SK-N-SH treated with all-trans-retinoic acid at 6 μM for 48 hours (cell line): ENCODE measurements at regions not wholly inside any gene's neighbourhood (a gene's known extent, or its start where the extent isn't known, plus 50 kb on each side); places are given as distances from the start of the nearest gene placed in this dataset.

Experiments used
- ATAC-seq: fragments of 200-7000 bp; cut with Tn5 transposase; 3 replicates; pipeline ENCODE4 v1.9.1; 2020; ENCODE audit warnings: mild to moderate bottlenecking, moderate library complexity
- ARNTL ChIP-seq: fragments of 450-650 bp; formaldehyde crosslinking; IDR thresholded peaks from 2 replicates; pipeline ENCODE4 v1.5.0; 2020; ENCODE audit warnings: low read depth, mild to moderate bottlenecking, moderate library complexity, borderline replicate concordance
- BACH2 ChIP-seq: fragments of 250-450 bp; sonication (Bioruptor Pico); IDR thresholded peaks from 2 replicates; pipeline ENCODE4 v1.9.0; 2021; ENCODE audit warnings: mild to moderate bottlenecking, borderline replicate concordance
- ESRRG ChIP-seq: fragments of 250-450 bp; sonication (Bioruptor Pico); IDR thresholded peaks from 2 replicates; pipeline ENCODE4 v1.6.1; 2021; ENCODE audit warnings: mild to moderate bottlenecking
- GLIS3 ChIP-seq: fragments of 250-450 bp; sonication (Bioruptor Pico); IDR thresholded peaks from 2 replicates; pipeline ENCODE4 v1.5.0; 2020; ENCODE audit warnings: mild to moderate bottlenecking, moderate library complexity
- ISL1 ChIP-seq: fragments of 250-450 bp; sonication (Bioruptor Pico); IDR thresholded peaks from 2 replicates; pipeline ENCODE4 v2.1.2; 2022; ENCODE audit warnings: mild to moderate bottlenecking, moderate library complexity
- OSR1 ChIP-seq: fragments of 250-450 bp; sonication (Bioruptor Pico); IDR thresholded peaks from 2 replicates; pipeline ENCODE4 v1.8.0; 2022; ENCODE audit warnings: moderate library complexity, mild to moderate bottlenecking, inconsistent platforms
- PATZ1 ChIP-seq: fragments of 250-450 bp; sonication (Bioruptor Pico); IDR thresholded peaks from 2 replicates; pipeline ENCODE4 v1.8.0; 2020; ENCODE audit warnings: mild to moderate bottlenecking, moderate library complexity, borderline replicate concordance
- POU6F1 ChIP-seq: fragments of 250-450 bp; sonication (Bioruptor Pico); IDR thresholded peaks from 2 replicates; pipeline ENCODE4 v1.8.0; 2021; ENCODE audit warnings: low read depth, mild to moderate bottlenecking, moderate library complexity, borderline replicate concordance
- RARB ChIP-seq: fragments of 250-450 bp; sonication (Bioruptor Pico); IDR thresholded peaks from 2 replicates; pipeline ENCODE4 v1.8.0; 2021; ENCODE audit warnings: mild to moderate bottlenecking, moderate library complexity
- SNAI2 ChIP-seq: fragments of 250-450 bp; sonication (Bioruptor Pico); IDR thresholded peaks from 2 replicates; pipeline ENCODE4 v1.5.0; 2020; ENCODE audit warnings: mild to moderate bottlenecking, moderate library complexity
- TCF4 ChIP-seq: fragments of 250-450 bp; sonication (Bioruptor Pico); IDR thresholded peaks from 2 replicates; pipeline ENCODE4 v1.8.0; 2021; ENCODE audit warnings: mild to moderate bottlenecking, moderate library complexity, borderline replicate concordance
- TOX ChIP-seq: fragments of 250-450 bp; sonication (Bioruptor Pico); IDR thresholded peaks from 2 replicates; pipeline ENCODE4 v1.8.0; 2021; ENCODE audit warnings: mild to moderate bottlenecking, moderate library complexity, borderline replicate concordance
- TSHZ2 ChIP-seq: fragments of 250-450 bp; sonication (Bioruptor Pico); IDR thresholded peaks from 2 replicates; pipeline ENCODE4 v1.5.0; 2020; ENCODE audit warnings: mild to moderate bottlenecking, moderate library complexity
- ZC3H10 ChIP-seq: fragments of 250-450 bp; sonication (Bioruptor Pico); IDR thresholded peaks from 2 replicates; pipeline ENCODE4 v1.5.1; 2021; ENCODE audit warnings: mild to moderate bottlenecking, moderate library complexity
- ZFP3 ChIP-seq: fragments of 250-450 bp; sonication (Bioruptor Pico); IDR thresholded peaks from 2 replicates; pipeline ENCODE4 v1.5.0; 2020; ENCODE audit warnings: mild to moderate bottlenecking, moderate library complexity
- ZFP30 ChIP-seq: fragments of 450-650 bp; formaldehyde crosslinking; IDR thresholded peaks from 2 replicates; pipeline ENCODE4 v1.5.0; 2022; ENCODE audit warnings: mild to moderate bottlenecking, moderate library complexity
- ZNF565 ChIP-seq: fragments of 450-650 bp; formaldehyde crosslinking; conservative IDR thresholded peaks from 2 replicates; pipeline ENCODE4 v1.5.0; 2020; ENCODE audit warnings: low read depth, mild to moderate bottlenecking, moderate library complexity
- ZNF70 ChIP-seq: fragments of 450-650 bp; formaldehyde crosslinking; IDR thresholded peaks from 2 replicates; pipeline ENCODE4 v1.5.0; 2020; ENCODE audit warnings: mild to moderate bottlenecking, moderate library complexity
- ZNF8 ChIP-seq: fragments of 450-650 bp; formaldehyde crosslinking; IDR thresholded peaks from 2 replicates; pipeline ENCODE4 v1.5.0; 2020; ENCODE audit warnings: mild to moderate bottlenecking, moderate library complexity

- TF ChIP-seq PATZ1 (CRISPR knock-in tag), result no peak
- no peak for TF ChIP-seq ESRRG (CRISPR knock-in tag)
- TF ChIP-seq ZFP3 (CRISPR knock-in tag), result no peak
- TF ChIP-seq RARB, result no peak
- no peak for TF ChIP-seq OSR1 (CRISPR knock-in tag)
- no peak for TF ChIP-seq ZFP30 (CRISPR knock-in tag)
- TF ChIP-seq GLIS3 (CRISPR knock-in tag), result no peak
- no peak for TF ChIP-seq ZNF70 (CRISPR knock-in tag)
- no peak for TF ChIP-seq POU6F1
- no peak for TF ChIP-seq BACH2 (CRISPR knock-in tag)
- TF ChIP-seq ZNF565 (CRISPR knock-in tag), result no peak
- TF ChIP-seq ZNF8 (CRISPR knock-in tag), result no peak
- no peak for TF ChIP-seq ZC3H10 (CRISPR knock-in tag)
- no peak for TF ChIP-seq TSHZ2
- TF ChIP-seq TCF4 (CRISPR knock-in tag), result no peak
- TF ChIP-seq SNAI2 (CRISPR knock-in tag), result no peak
- TF ChIP-seq TOX (CRISPR knock-in tag), result no peak
- no peak for TF ChIP-seq ISL1 (CRISPR knock-in tag)
- no peak for ATAC-seq
These were observed 123.1 kb upstream of the UBE2E1 start for GRCh38 chr3:23682646-23683045.

- peak; percentile 99 for ATAC-seq
- TF ChIP-seq ARNTL (no peak), ZC3H10 (CRISPR knock-in tag) (peak; percentile 71; the same call in 1 of the 2 replicates), ISL1 (CRISPR knock-in tag) (peak; percentile 64; the same call in 1 of the 2 replicates), TSHZ2 (no peak), TOX (CRISPR knock-in tag) (no peak), ZNF70 (CRISPR knock-in tag) (no peak), PATZ1 (CRISPR knock-in tag) (peak; percentile 62; the same call in 1 of the 2 replicates)
These were observed 120.1 kb upstream of the UBE2E1 start for GRCh38 chr3:23685541-23686258.
